ENCODE measurements at regions not wholly inside any gene's neighbourhood (a gene's known extent, or its start where the extent isn't known, plus 50 kb on each side); places are given as distances from the start of the nearest gene placed in this dataset.

DNA sequence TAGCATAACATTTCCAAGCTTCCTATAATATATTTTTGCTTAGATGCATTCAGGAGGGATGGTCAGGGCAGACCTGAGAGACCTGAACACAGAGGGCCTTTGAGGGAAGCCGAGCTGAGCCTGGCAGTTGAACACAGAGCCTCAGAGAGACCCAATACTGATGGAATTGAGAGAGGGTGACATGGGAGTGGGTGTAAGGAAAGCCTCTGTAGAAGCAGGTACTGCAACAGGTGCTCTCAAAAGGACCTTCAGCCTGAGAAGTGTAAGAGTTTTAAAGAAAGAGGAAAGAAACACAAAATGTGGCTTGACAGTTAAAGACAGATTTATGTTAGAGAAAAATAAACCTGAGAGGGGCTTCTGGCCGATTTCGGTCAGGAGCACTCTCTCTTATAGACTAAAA is 73.9 kb upstream of the PGBD5 start:
- Histone ChIP-seq H3K27ac (ENCODE audit: insufficient read depth, low read length) (no peak overlapping the region), H3K4me2 (ENCODE audit: low read depth, low read length) (no peak overlapping the region), H2AFZ (replicated peaks; ENCODE audit: low read length, poor library complexity) (no peak overlapping the region), H3K9me1 (ENCODE audit: insufficient read depth, low read length) (no peaks in the 10 kb centered on the region), H3K56ac (ENCODE audit: extremely low read depth, insufficient read depth, low read length) (no peak overlapping the region), H4K91ac (ENCODE audit: insufficient read depth, low read depth, low read length) (no peak overlapping the region), H2BK20ac (ENCODE audit: low read depth, low read length) (no peak overlapping the region), H2BK120ac (ENCODE audit: low read depth, low read length) (no peak overlapping the region), H3K4me3 (ENCODE audit: insufficient read depth, low read depth, low read length) (no peak overlapping the region), H3K23ac (ENCODE audit: low read depth, low read length) (no peak overlapping the region), H3K9me3 (ENCODE audit: control insufficient read depth, insufficient read depth, low read length) (no peaks in the 10 kb centered on the region; the same call in 1 of the 2 replicates), H4K8ac (ENCODE audit: low read depth in 2 of 2, low read length in 2 of 2) (no peak overlapping the region), H4K20me1 (ENCODE audit: insufficient read depth, low read length) (no peaks in the 10 kb centered on the region), H3K14ac (replicated peaks; ENCODE audit: low read depth, low read length) (no peak overlapping the region), H3K79me1 (ENCODE audit: low read depth in 1 of 2, low read length in 2 of 2) (no peaks in the 10 kb centered on the region), H2BK5ac (ENCODE audit: low read depth, low read length, poor library complexity, severe bottlenecking) (no peak overlapping the region), H4K5ac (ENCODE audit: low read depth, low read length) (no peak overlapping the region), H2AK9ac (replicated peaks; ENCODE audit: low read depth, low read length, poor library complexity) (no peak overlapping the region), H3K4me1 (ENCODE audit: control insufficient read depth, insufficient read depth, low read length) (no peaks in the 10 kb centered on the region), H3K18ac (ENCODE audit: low read depth, low read length) (no peak overlapping the region), H3K4ac (ENCODE audit: low read depth, low read length) (no peak overlapping the region), H3K27me3 (ENCODE audit: control insufficient read depth, insufficient read depth, low read length) (no peaks in the 10 kb centered on the region), H3K9ac (ENCODE audit: low read depth, low read length) (no peak overlapping the region), H2BK15ac (ENCODE audit: low read depth, low read length) (no peak overlapping the region), H2AK5ac (ENCODE audit: low read depth, low read length) (no peak overlapping the region), H3K36me3 (ENCODE audit: control insufficient read depth, insufficient read depth, low read length) (no peaks in the 10 kb centered on the region)
- in situ Hi-C loops (cut with MboI; ENCODE audit: low sequenced_read_pairs) (no loop called here), dilution Hi-C loops (cut with HindIII; ENCODE audit: low sequenced_read_pairs, unreplicated experiment) (no loop called here), intact Hi-C loops (cut with micrococcal nuclease) (no loop called here)
- no peak for DNase-seq
- no TSS peak for BruUV-seq (replicated peaks)
- ChIA-PET CTCF (no interaction called here), POLR2A (ENCODE audit: unreplicated experiment) (no interaction called here)
- TF ChIP-seq NFE2L2 (IDR thresholded peaks at IDR 0.05; ENCODE audit: low read depth, low read length) = no peak
- TF ChIP-seq MAFK (IDR thresholded peaks at IDR 0.05; ENCODE audit: low read depth, low read length) = no peak
- TF ChIP-seq MXI1 (IDR thresholded peaks at IDR 0.05; ENCODE audit: borderline replicate concordance, low read depth, low read length) = no peak
- TF ChIP-seq USF2 (IDR thresholded peaks at IDR 0.05; ENCODE audit: low read depth, low read length) = no peak
- no peak for TF ChIP-seq MAZ (IDR thresholded peaks at IDR 0.05; ENCODE audit: borderline replicate concordance, low read depth, low read length)
- no peak for TF ChIP-seq CHD1 (IDR thresholded peaks at IDR 0.05; ENCODE audit: low read depth, low read length)
- no peak for ATAC-seq (ENCODE audit: low read depth)
- WGBS, 2 experiments (ENCODE audit: extremely low coverage in 2 of 2, insufficient read length in 1 of 2) = 33% methylated on average over 1 of the region's 3 CpGs; no CpG with 5 or more reads in 1 of the 2 experiments
